ENCODE measurements at regions not wholly inside any gene's neighbourhood (a gene's known extent, or its start where the extent isn't known, plus 50 kb on each side); places are given as distances from the start of the nearest gene placed in this dataset.

DNA sequence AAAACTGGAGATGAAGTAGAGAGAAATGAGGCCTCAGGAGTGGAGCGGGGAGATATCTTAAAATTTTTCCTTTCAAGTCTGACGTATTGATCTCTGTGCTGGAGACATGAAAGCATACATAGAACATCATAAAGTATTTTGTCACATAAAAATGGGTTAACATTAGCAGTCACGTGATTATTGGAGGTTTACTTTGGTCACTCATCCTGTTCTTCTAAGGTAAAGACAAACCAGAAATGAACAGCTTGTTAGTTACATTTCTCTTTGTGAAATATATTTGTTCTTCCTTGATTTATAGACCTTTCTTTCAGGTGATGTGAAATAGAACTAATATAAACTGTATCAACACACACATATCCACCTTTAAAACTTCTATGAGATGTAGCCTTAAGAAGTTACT lies 324.1 kb downstream of the SQOR start:
- Histone ChIP-seq H3K9ac (ENCODE audit: low read length) (no peak overlapping the region), H3K4me2 (ENCODE audit: low read length) (no peak overlapping the region), H4K20me1 (ENCODE audit: insufficient read depth) (no peaks in the 10 kb centered on the region), H2AFZ (ENCODE audit: low read depth, low read length, poor library complexity, severe bottlenecking) (no peak overlapping the region), H3K79me2 (ENCODE audit: insufficient read depth, low read length) (no peaks in the 10 kb centered on the region), H3K27ac (ENCODE audit: low read depth, low read length) (no peak overlapping the region), H3K4me3 (replicated peaks in 1 of 2; ENCODE audit: low read depth in 1 of 2, low read length in 2 of 2) (no peak overlapping the region), H3K4me1 (ENCODE audit: control insufficient read depth in 1 of 2, insufficient read depth in 2 of 2, low read length in 2 of 2) (no peaks in the 10 kb centered on the region), H3K9me2 (ENCODE audit: insufficient read depth) (no peaks in the 10 kb centered on the region), H3K27me3 (ENCODE audit: insufficient read depth, low read length) (no peaks in the 10 kb centered on the region), H3K9me3 (ENCODE audit: control insufficient read depth in 1 of 2, insufficient read depth in 1 of 2, low read depth in 1 of 2, low read length in 2 of 2) (peaks cover 0 to 4% of the 10 kb centered on the region in 2 experiments; a peak in 1 of 4 replicates), H3K36me3 (ENCODE audit: control insufficient read depth in 1 of 2, insufficient read depth in 2 of 2, low read length in 2 of 2) (no peaks in the 10 kb centered on the region)
- DNase-seq (ENCODE audit: low read depth, low spot score), result no peak
- no TSS peak for BruUV-seq (replicated peaks)
- RAD21 ChIA-PET (ENCODE audit: low non-redundant PET in 1 of 2, low total read pairs in 2 of 2, uncharacterized antibody in 2 of 2, unreplicated experiment in 2 of 2), result no interaction called here
- POLR2A ChIA-PET, result no interaction called here
- no peak for ATAC-seq
- TF ChIP-seq SRF (IDR thresholded peaks at IDR 0.05; ENCODE audit: low read depth) (no peak), ELF1 (IDR thresholded peaks at IDR 0.05; ENCODE audit: borderline replicate concordance, low read depth) (no peak), EZH2phosphoT487 (IDR thresholded peaks at IDR 0.05; ENCODE audit: borderline replicate concordance) (no peak), FOSL1 (IDR thresholded peaks at IDR 0.05; ENCODE audit: low read depth) (no peak), TCF7L2 (IDR thresholded peaks at IDR 0.05; ENCODE audit: borderline replicate concordance, extremely low read depth, insufficient read depth, insufficient read length) (no peak), CEBPB (IDR thresholded peaks at IDR 0.05; ENCODE audit: low read depth) (no peak), SP1 (IDR thresholded peaks at IDR 0.05; ENCODE audit: low read depth) (no peak)
- intact Hi-C loops (cut with micrococcal nuclease), result no loop called here
- CTCF ChIA-PET, result no interaction called here

DNA sequence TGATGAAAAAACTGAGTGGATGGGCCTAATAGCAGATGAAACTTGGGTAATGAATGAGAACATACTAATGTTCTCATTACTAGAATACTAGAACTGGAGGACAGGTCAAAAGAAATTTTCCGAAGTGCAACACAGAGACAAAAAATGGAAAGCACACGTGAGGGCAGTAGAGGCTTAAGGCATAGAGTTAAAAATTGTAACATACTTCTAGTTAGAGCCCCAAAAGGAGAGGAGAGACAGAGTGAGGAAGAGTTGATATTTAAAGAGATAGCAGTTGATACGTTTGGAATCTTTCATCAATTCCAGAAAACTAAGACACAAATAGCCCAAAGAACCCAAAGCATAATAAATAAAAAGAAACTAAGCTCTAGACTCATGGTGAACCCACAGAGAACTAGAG lies 327.9 kb downstream of the SQOR start:
- intact Hi-C loops (cut with micrococcal nuclease), result no loop called here
- DNase-seq (ENCODE audit: low read depth, low spot score), result no peak
- Histone ChIP-seq H3K79me2 (ENCODE audit: insufficient read depth, low read length) (no peaks in the 10 kb centered on the region), H4K20me1 (ENCODE audit: insufficient read depth) (no peaks in the 10 kb centered on the region), H3K9me2 (ENCODE audit: insufficient read depth) (no peaks in the 10 kb centered on the region), H3K4me3 (replicated peaks in 1 of 2; ENCODE audit: low read depth in 1 of 2, low read length in 2 of 2) (no peak overlapping the region), H3K27ac (ENCODE audit: low read depth, low read length) (no peak overlapping the region), H3K9me3 (ENCODE audit: control insufficient read depth in 1 of 2, insufficient read depth in 1 of 2, low read depth in 1 of 2, low read length in 2 of 2) (no peaks in the 10 kb centered on the region), H3K4me2 (ENCODE audit: low read length) (no peak overlapping the region), H3K4me1 (ENCODE audit: control insufficient read depth in 1 of 2, insufficient read depth in 2 of 2, low read length in 2 of 2) (no peaks in the 10 kb centered on the region), H3K9ac (ENCODE audit: low read length) (no peak overlapping the region), H3K27me3 (ENCODE audit: insufficient read depth, low read length) (no peaks in the 10 kb centered on the region), H3K36me3 (ENCODE audit: control insufficient read depth in 1 of 2, insufficient read depth in 2 of 2, low read length in 2 of 2) (no peaks in the 10 kb centered on the region), H2AFZ (ENCODE audit: low read depth, low read length, poor library complexity, severe bottlenecking) (no peak overlapping the region)
- TF ChIP-seq ZNF274 (IDR thresholded peaks at IDR 0.05; ENCODE audit: low read depth, low read length) (no peak), SIN3A (IDR thresholded peaks at IDR 0.05; ENCODE audit: low read depth) (no peak), POLR2AphosphoS5 (IDR thresholded peaks at IDR 0.05; ENCODE audit: low read depth, low read length) (no peak)
- TF ChIP-seq, protein P1, sequence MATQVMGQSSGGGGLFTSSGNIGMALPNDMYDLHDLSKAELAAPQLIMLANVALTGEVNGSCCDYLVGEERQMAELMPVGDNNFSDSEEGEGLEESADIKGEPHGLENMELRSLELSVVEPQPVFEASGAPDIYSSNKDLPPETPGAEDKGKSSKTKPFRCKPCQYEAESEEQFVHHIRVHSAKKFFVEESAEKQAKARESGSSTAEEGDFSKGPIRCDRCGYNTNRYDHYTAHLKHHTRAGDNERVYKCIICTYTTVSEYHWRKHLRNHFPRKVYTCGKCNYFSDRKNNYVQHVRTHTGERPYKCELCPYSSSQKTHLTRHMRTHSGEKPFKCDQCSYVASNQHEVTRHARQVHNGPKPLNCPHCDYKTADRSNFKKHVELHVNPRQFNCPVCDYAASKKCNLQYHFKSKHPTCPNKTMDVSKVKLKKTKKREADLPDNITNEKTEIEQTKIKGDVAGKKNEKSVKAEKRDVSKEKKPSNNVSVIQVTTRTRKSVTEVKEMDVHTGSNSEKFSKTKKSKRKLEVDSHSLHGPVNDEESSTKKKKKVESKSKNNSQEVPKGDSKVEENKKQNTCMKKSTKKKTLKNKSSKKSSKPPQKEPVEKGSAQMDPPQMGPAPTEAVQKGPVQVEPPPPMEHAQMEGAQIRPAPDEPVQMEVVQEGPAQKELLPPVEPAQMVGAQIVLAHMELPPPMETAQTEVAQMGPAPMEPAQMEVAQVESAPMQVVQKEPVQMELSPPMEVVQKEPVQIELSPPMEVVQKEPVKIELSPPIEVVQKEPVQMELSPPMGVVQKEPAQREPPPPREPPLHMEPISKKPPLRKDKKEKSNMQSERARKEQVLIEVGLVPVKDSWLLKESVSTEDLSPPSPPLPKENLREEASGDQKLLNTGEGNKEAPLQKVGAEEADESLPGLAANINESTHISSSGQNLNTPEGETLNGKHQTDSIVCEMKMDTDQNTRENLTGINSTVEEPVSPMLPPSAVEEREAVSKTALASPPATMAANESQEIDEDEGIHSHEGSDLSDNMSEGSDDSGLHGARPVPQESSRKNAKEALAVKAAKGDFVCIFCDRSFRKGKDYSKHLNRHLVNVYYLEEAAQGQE (IDR thresholded peaks at IDR 0.05; ENCODE audit: low read depth), result no peak
- ChIA-PET CTCF (no interaction called here), RAD21 (ENCODE audit: low non-redundant PET in 1 of 2, low total read pairs in 2 of 2, uncharacterized antibody in 2 of 2, unreplicated experiment in 2 of 2) (no interaction called here), POLR2A (no interaction called here)
- ATAC-seq, result no peak
- BruUV-seq (replicated peaks), result no TSS peak

Data from HCT116 (cell line).